ENCODE measurements at regions not wholly inside any gene's neighbourhood (a gene's known extent, or its start where the extent isn't known, plus 50 kb on each side); places are given as distances from the start of the nearest gene placed in this dataset.

GRCh38 chr9:135241381-135242048 is 154.0 kb downstream of the OLFM1 start:
- DNase-seq = no peak

GRCh38 chr9:135242049-135242396 is 154.6 kb downstream of the OLFM1 start:
- no peak for DNase-seq

- no peak for DNase-seq
Measured at GRCh38 chr9:135242406-135242805, 154.9 kb downstream of the OLFM1 start.

GRCh38 chr9:135243201-135244190 is 156.0 kb downstream of the OLFM1 start:
- DNase-seq = no peak

GRCh38 chr9:135244271-135245221 is 157.1 kb downstream of the OLFM1 start:
- no peak for DNase-seq

- no peak for DNase-seq
Measured at GRCh38 chr9:135245482-135246247, 158.2 kb downstream of the OLFM1 start.

- no peak for DNase-seq
Measured at GRCh38 chr9:135246248-135247205, 159.1 kb downstream of the OLFM1 start.

- no peak for DNase-seq
Measured at GRCh38 chr9:135247227-135247930, 159.9 kb downstream of the OLFM1 start.

- DNase-seq = no peak
Measured at GRCh38 chr9:135248111-135248510, 160.6 kb downstream of the OLFM1 start.

GRCh38 chr9:135248721-135249120 is 161.3 kb downstream of the OLFM1 start:
- no peak for DNase-seq

- no peak for DNase-seq
Measured at GRCh38 chr9:135249191-135249590, 161.7 kb downstream of the OLFM1 start.

GRCh38 chr9:135249711-135250110 is 162.2 kb downstream of the OLFM1 start:
- DNase-seq = no peak

GRCh38 chr9:135251331-135251761 is 163.9 kb downstream of the OLFM1 start:
- no peak for DNase-seq

- DNase-seq = no peak
Measured at GRCh38 chr9:135251996-135252760, 164.7 kb downstream of the OLFM1 start.

- no peak for DNase-seq
Measured at GRCh38 chr9:135252980-135253304, 165.5 kb downstream of the OLFM1 start.

- DNase-seq = no peak
Measured at GRCh38 chr9:135253305-135254004, 166.0 kb downstream of the OLFM1 start.

GRCh38 chr9:135254176-135255032 is 166.9 kb downstream of the OLFM1 start:
- no peak for DNase-seq
